HG03378 (cell line): ENCODE measurements at regions not wholly inside any gene's neighbourhood (a gene's known extent, or its start where the extent isn't known, plus 50 kb on each side); places are given as distances from the start of the nearest gene placed in this dataset.

Experiments
- ATAC-seq: cut with Tn5 transposase; IDR thresholded peaks from one replicate; pipeline ENCODE4 v1.9.1; 2021; ENCODE audit warnings: mild to moderate bottlenecking, moderate library complexity; ENCODE audit not compliant: unreplicated experiment

GRCh38 chr5:103464835-103465484 is 97.6 kb downstream of the NUDT12 start:
- no peak for ATAC-seq

GRCh38 chr5:103463261-103463660 is 99.3 kb downstream of the NUDT12 start:
- no peak for ATAC-seq

- ATAC-seq = no peak
These were observed 101.3 kb downstream of the NUDT12 start for GRCh38 chr5:103461243-103461642.

GRCh38 chr5:103458497-103459040 is 104.0 kb downstream of the NUDT12 start:
- no peak for ATAC-seq

- ATAC-seq = no peak
These were observed 106.1 kb downstream of the NUDT12 start for GRCh38 chr5:103456476-103456875.

- ATAC-seq = no peak
These were observed 106.8 kb downstream of the NUDT12 start for GRCh38 chr5:103455796-103456195.

- ATAC-seq = no peak
These were observed 107.8 kb downstream of the NUDT12 start for GRCh38 chr5:103454770-103455169.

GRCh38 chr5:103452666-103453065 is 109.9 kb downstream of the NUDT12 start:
- ATAC-seq = no peak

GRCh38 chr5:103452089-103452488 is 110.5 kb downstream of the NUDT12 start:
- no peak for ATAC-seq

GRCh38 chr5:103451261-103451660 is 111.3 kb downstream of the NUDT12 start:
- ATAC-seq = no peak

- ATAC-seq = no peak
These were observed 112.1 kb downstream of the NUDT12 start for GRCh38 chr5:103450333-103451061.

GRCh38 chr5:103446813-103447212 is 115.8 kb downstream of the NUDT12 start:
- no peak for ATAC-seq

- ATAC-seq = no peak
These were observed 117.1 kb downstream of the NUDT12 start for GRCh38 chr5:103445426-103446035.

GRCh38 chr5:103444333-103445038 is 118.1 kb downstream of the NUDT12 start:
- peak; percentile 74 for ATAC-seq

GRCh38 chr5:103442750-103443149 is 119.8 kb downstream of the NUDT12 start:
- no peak for ATAC-seq

- ATAC-seq = no peak
These were observed 121.1 kb downstream of the NUDT12 start for GRCh38 chr5:103441523-103441922.

- no peak for ATAC-seq
These were observed 123.6 kb downstream of the NUDT12 start for GRCh38 chr5:103439007-103439406.

GRCh38 chr5:103436656-103437055 is 125.9 kb downstream of the NUDT12 start:
- ATAC-seq = no peak

- ATAC-seq = no peak
These were observed 126.5 kb downstream of the NUDT12 start for GRCh38 chr5:103436112-103436511.

- ATAC-seq = no peak
These were observed 127.3 kb downstream of the NUDT12 start for GRCh38 chr5:103435136-103435889.
